ENCODE measurements at regions not wholly inside any gene's neighbourhood (a gene's known extent, or its start where the extent isn't known, plus 50 kb on each side); places are given as distances from the start of the nearest gene placed in this dataset.

GRCh38 chr9:12539580-12539975 lies 153.6 kb upstream of the TYRP1 start:
- Histone ChIP-seq H3K4me1 (ENCODE audit: control insufficient read depth in 2 of 2, insufficient read depth in 2 of 2, low read length in 2 of 2) (no peaks in the 10 kb centered on the region), H3K9me3 (ENCODE audit: control extremely low read depth in 1 of 3, control insufficient read depth in 2 of 3, insufficient read depth in 1 of 3, low read length in 2 of 3) (peaks cover 0 to 4% (median 0%) of the 10 kb centered on the region in 3 donors), H3K27me3 (replicated peaks in 1 of 4; ENCODE audit: control extremely low read depth in 1 of 4, control insufficient read depth in 3 of 4, insufficient read depth in 4 of 4, low read length in 3 of 4) (no peaks in the 10 kb centered on the region), H3K27ac (ENCODE audit: low read length in 2 of 2) (no peak overlapping the region), H2AFZ (ENCODE audit: insufficient read depth, low read depth, low read length, poor library complexity, severe bottlenecking) (no peak overlapping the region), H3K79me2 (ENCODE audit: control insufficient read depth, insufficient read depth, low read length) (no peaks in the 10 kb centered on the region), H3K9ac (ENCODE audit: low read length) (no peak overlapping the region), H3K4me3 (ENCODE audit: control extremely low read depth in 1 of 5, extremely low read depth in 1 of 5, insufficient read depth in 1 of 5, low read depth in 2 of 5, low read length in 4 of 5) (no peak overlapping the region), H3K36me3 (replicated peaks in 1 of 2; ENCODE audit: control extremely low read depth in 1 of 2, control insufficient read depth in 1 of 2, extremely low read depth in 1 of 2, insufficient read depth in 2 of 2, low read length in 1 of 2) (no peaks in the 10 kb centered on the region), H4K20me1 (ENCODE audit: control insufficient read depth, insufficient read depth, low read length, poor library complexity, severe bottlenecking) (no peaks in the 10 kb centered on the region), H3K4me2 (replicated peaks; ENCODE audit: low read depth, low read length, poor library complexity, severe bottlenecking) (no peak overlapping the region)
- no peak for DNase-seq
- ChIA-PET POLR2A (no interaction called here), CTCF (no interaction called here)
- intact Hi-C loops (cut with micrococcal nuclease): no loop called here
- TF ChIP-seq CTCF (IDR thresholded peaks at IDR 0.05) (no peak), EZH2 (IDR thresholded peaks at IDR 0.05; ENCODE audit: borderline replicate concordance, insufficient read depth, low read depth, low read length, poor library complexity, severe bottlenecking) (no peak)
- no peaks in the 10 kb centered on the region for H3K9me3 Mint-ChIP-seq (ENCODE audit: insufficient read depth)
- no peak overlapping the region for H3K27ac Mint-ChIP-seq
- no peak overlapping the region for H3K4me3 Mint-ChIP-seq
- no CpG with 5 or more reads among the region's 4 CpGs for WGBS (ENCODE audit: insufficient coverage)
- H3K27me3 Mint-ChIP-seq: no peaks in the 10 kb centered on the region
- no peak for ATAC-seq (ENCODE audit: low read depth)
- H3K4me1 Mint-ChIP-seq: no peaks in the 10 kb centered on the region

GRCh38 chr9:12544700-12545099 lies 148.5 kb upstream of the TYRP1 start:
- H3K79me2 ChIP-seq (ENCODE audit: control insufficient read depth, insufficient read depth, low read length): no peaks in the 10 kb centered on the region
- DNase-seq: no peak
- no peaks in the 10 kb centered on the region for H3K27me3 ChIP-seq (replicated peaks in 1 of 4; ENCODE audit: control extremely low read depth in 1 of 4, control insufficient read depth in 3 of 4, insufficient read depth in 4 of 4, low read length in 3 of 4)
- no peak for ATAC-seq (ENCODE audit: low read depth)
- H4K20me1 ChIP-seq (ENCODE audit: control insufficient read depth, insufficient read depth, low read length, poor library complexity, severe bottlenecking): no peaks in the 10 kb centered on the region
- H3K9ac ChIP-seq (ENCODE audit: low read length): no peak overlapping the region
- ChIA-PET CTCF (no interaction called here), POLR2A (no interaction called here)
- H3K9me3 ChIP-seq (ENCODE audit: control extremely low read depth in 1 of 3, control insufficient read depth in 2 of 3, insufficient read depth in 1 of 3, low read length in 2 of 3): no peaks in the 10 kb centered on the region
- Mint-ChIP-seq H3K9me3 (ENCODE audit: insufficient read depth) (no peaks in the 10 kb centered on the region), H3K4me1 (no peaks in the 10 kb centered on the region), H3K27me3 (no peaks in the 10 kb centered on the region), H3K4me3 (no peak overlapping the region), H3K27ac (no peak overlapping the region)
- no peak for TF ChIP-seq CTCF (IDR thresholded peaks at IDR 0.05)
- TF ChIP-seq EZH2 (IDR thresholded peaks at IDR 0.05; ENCODE audit: borderline replicate concordance, insufficient read depth, low read depth, low read length, poor library complexity, severe bottlenecking): no peak
- intact Hi-C loops (cut with micrococcal nuclease): no loop called here
- H3K4me3 ChIP-seq (ENCODE audit: control extremely low read depth in 1 of 5, extremely low read depth in 1 of 5, insufficient read depth in 1 of 5, low read depth in 2 of 5, low read length in 4 of 5): no peak overlapping the region
- H3K36me3 ChIP-seq (replicated peaks in 1 of 2; ENCODE audit: control extremely low read depth in 1 of 2, control insufficient read depth in 1 of 2, extremely low read depth in 1 of 2, insufficient read depth in 2 of 2, low read length in 1 of 2): no peaks in the 10 kb centered on the region
- WGBS (ENCODE audit: insufficient coverage): no CpG with 5 or more reads among the region's 2 CpGs
- H3K27ac ChIP-seq (ENCODE audit: low read length in 2 of 2): no peak overlapping the region
- H3K4me2 ChIP-seq (replicated peaks; ENCODE audit: low read depth, low read length, poor library complexity, severe bottlenecking): no peak overlapping the region
- H3K4me1 ChIP-seq (ENCODE audit: control insufficient read depth in 2 of 2, insufficient read depth in 2 of 2, low read length in 2 of 2): no peaks in the 10 kb centered on the region
- H2AFZ ChIP-seq (ENCODE audit: insufficient read depth, low read depth, low read length, poor library complexity, severe bottlenecking): no peak overlapping the region

Data from B cell (primary cell).